PC-3 (cell line): ENCODE measurements at regions not wholly inside any gene's neighbourhood (a gene's known extent, or its start where the extent isn't known, plus 50 kb on each side); places are given as distances from the start of the nearest gene placed in this dataset.

Experiments
- ATAC-seq: fragments of 200-7000 bp; cut with Tn5 transposase; 2 replicates; pipeline ENCODE4 v1.9.1; 2020; ENCODE audit warnings: mild to moderate bottlenecking, moderate library complexity
- BruUV-seq: library from RNA; stranded (reverse); fragments of 400-500 nt; replicated peaks from 2 replicates; lab custom pipeline; 2021; lab: Mats Ljungman, UMichigan
- CTCF ChIA-PET: fragments of 300-600 bp; sonication (Branson Sonifier 250); formaldehyde crosslinking; loops from one replicate; lab custom pipeline; 2022; ENCODE audit warnings: antibody characterized with exemption; lab: Charles Lee
- POLR2A ChIA-PET: fragments of 300-600 bp; sonication (Branson Sonifier 250); formaldehyde crosslinking; loops from one replicate; lab custom pipeline; 2022; ENCODE audit warnings: antibody characterized with exemption; ENCODE audit not compliant: unreplicated experiment; lab: Charles Lee
- DNase-seq: peaks from one replicate; pipeline ENCODE4 v3.0.0-alpha.2; 2015
- H2AFZ ChIP-seq: fragments of 300-600 bp; sonication (generic); 2 replicates; pipeline ENCODE4 v1.6.0; 2016; ENCODE audit warnings: antibody characterized with exemption, low read length
- H3F3A ChIP-seq: fragments of 300-600 bp; sonication (generic); one replicate; pipeline ENCODE4 v1.6.0; 2017; ENCODE audit warnings: antibody characterized with exemption, low read length, control low read depth, mild to moderate bottlenecking; ENCODE audit not compliant: unreplicated experiment
- H3K27ac ChIP-seq: fragments of 300-600 bp; sonication (generic); 2 replicates; pipeline ENCODE4 v1.5.1; 2016; ENCODE audit warnings: mild to moderate bottlenecking, low read length
- H3K27me3 ChIP-seq: fragments of 300-600 bp; sonication (generic); 2 replicates; pipeline ENCODE4 v1.6.1; 2016; ENCODE audit warnings: low read length, mixed read lengths
- H3K36me3 ChIP-seq: fragments of 300-600 bp; sonication (generic); 2 replicates; pipeline ENCODE4 v1.6.1; 2016; ENCODE audit warnings: low read depth, mixed run types, low read length, mixed read lengths
- H3K4me1 ChIP-seq: fragments of 300-600 bp; sonication (generic); 2 replicates; pipeline ENCODE4 v1.5.1; 2016; ENCODE audit warnings: low read length; ENCODE audit not compliant: insufficient read depth
- H3K4me2 ChIP-seq: fragments of 300-600 bp; sonication (generic); 2 replicates; pipeline ENCODE4 v1.6.0; 2016; ENCODE audit warnings: low read length
- H3K4me3 ChIP-seq: fragments of 300-600 bp; sonication (generic); 2 replicates; pipeline ENCODE4 v1.5.1; 2016; ENCODE audit warnings: mild to moderate bottlenecking, low read length, mixed read lengths
- H3K79me2 ChIP-seq: fragments of 300-600 bp; sonication (generic); 2 replicates; pipeline ENCODE4 v1.6.1; 2017; ENCODE audit warnings: low read length, mixed read lengths
- H3K9ac ChIP-seq: fragments of 300-600 bp; sonication (generic); 2 replicates; pipeline ENCODE4 v1.6.0; 2016; ENCODE audit warnings: mild to moderate bottlenecking, low read length
- H3K9me2 ChIP-seq: fragments of 300-600 bp; sonication (generic); replicated peaks from 2 replicates; pipeline ENCODE4 v1.6.1; 2016; ENCODE audit warnings: mixed run types, low read length, mixed read lengths
- H3K9me3 ChIP-seq: fragments of 300-600 bp; sonication (generic); 2 replicates; pipeline ENCODE4 v1.6.1; 2016; ENCODE audit warnings: low read length, mixed read lengths
- H4K20me1 ChIP-seq: fragments of 300-600 bp; sonication (generic); 2 replicates; pipeline ENCODE4 v1.6.1; 2016; ENCODE audit warnings: low read length, mixed read lengths
- EZH2 ChIP-seq: fragments of 300-600 bp; sonication (generic); IDR thresholded peaks from one replicate; pipeline ENCODE4 v1.6.1; 2017; ENCODE audit warnings: antibody characterized with exemption, mild to moderate bottlenecking, low read length; ENCODE audit not compliant: unreplicated experiment
- EZH2phosphoT487 ChIP-seq: fragments of 300-600 bp; sonication (generic); IDR thresholded peaks from 2 replicates; pipeline ENCODE4 v1.6.1; 2018; ENCODE audit warnings: mild to moderate bottlenecking, antibody characterized with exemption, low read length, borderline replicate concordance
- intact Hi-C: fragments of 100-400 bp; cut with micrococcal nuclease; formaldehyde crosslinking; loops from 2 replicates; pipeline ENCODE4 v1.9.0; 2023
- TF ChIP-seq, protein P1 (sequence below): fragments of 300-600 bp; sonication (generic); conservative IDR thresholded peaks from 2 replicates; pipeline ENCODE4 v1.5.1; 2017; ENCODE audit warnings: antibody characterized with exemption, low read depth, mild to moderate bottlenecking, low read length

- Histone ChIP-seq H3F3A (peaks cover 9% of the 10 kb centered on the region), H3K9me2 (no peaks in the 10 kb centered on the region), H3K79me2 (no peaks in the 10 kb centered on the region), H3K9me3 (no peaks in the 10 kb centered on the region), H3K36me3 (no peaks in the 10 kb centered on the region), H3K27me3 (no peaks in the 10 kb centered on the region), H3K4me2 (no peak overlapping the region), H3K9ac (peak overlapping the region; percentile 68), H3K27ac (peak overlapping the region; percentile 100), H3K4me1 (peaks cover 79% of the 10 kb centered on the region), H3K4me3 (no peak overlapping the region), H4K20me1 (no peaks in the 10 kb centered on the region), H2AFZ (no peak overlapping the region)
- ChIA-PET CTCF (no interaction called here), POLR2A (no interaction called here)
- DNase-seq (no peak), ATAC-seq (no peak)
- BruUV-seq: no TSS peak
- TF ChIP-seq, protein P1, sequence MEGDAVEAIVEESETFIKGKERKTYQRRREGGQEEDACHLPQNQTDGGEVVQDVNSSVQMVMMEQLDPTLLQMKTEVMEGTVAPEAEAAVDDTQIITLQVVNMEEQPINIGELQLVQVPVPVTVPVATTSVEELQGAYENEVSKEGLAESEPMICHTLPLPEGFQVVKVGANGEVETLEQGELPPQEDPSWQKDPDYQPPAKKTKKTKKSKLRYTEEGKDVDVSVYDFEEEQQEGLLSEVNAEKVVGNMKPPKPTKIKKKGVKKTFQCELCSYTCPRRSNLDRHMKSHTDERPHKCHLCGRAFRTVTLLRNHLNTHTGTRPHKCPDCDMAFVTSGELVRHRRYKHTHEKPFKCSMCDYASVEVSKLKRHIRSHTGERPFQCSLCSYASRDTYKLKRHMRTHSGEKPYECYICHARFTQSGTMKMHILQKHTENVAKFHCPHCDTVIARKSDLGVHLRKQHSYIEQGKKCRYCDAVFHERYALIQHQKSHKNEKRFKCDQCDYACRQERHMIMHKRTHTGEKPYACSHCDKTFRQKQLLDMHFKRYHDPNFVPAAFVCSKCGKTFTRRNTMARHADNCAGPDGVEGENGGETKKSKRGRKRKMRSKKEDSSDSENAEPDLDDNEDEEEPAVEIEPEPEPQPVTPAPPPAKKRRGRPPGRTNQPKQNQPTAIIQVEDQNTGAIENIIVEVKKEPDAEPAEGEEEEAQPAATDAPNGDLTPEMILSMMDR: no peak
- TF ChIP-seq EZH2phosphoT487 (no peak), EZH2 (no peak)
- intact Hi-C loops: no loop called here
These were observed 170.5 kb downstream of the TOMM20 start for GRCh38 chr1:234958066-234958705.

- H3K4me3 ChIP-seq: no peak overlapping the region
- intact Hi-C loops: no loop called here
- no peaks in the 10 kb centered on the region for H3K79me2 ChIP-seq
- H3K27ac ChIP-seq: peak overlapping the region; percentile 100
- TF ChIP-seq EZH2phosphoT487 (no peak), EZH2 (no peak)
- TF ChIP-seq, protein P1: no peak
- ChIA-PET CTCF (interaction anchor here (0.6 kb wide), 1 partner anchor 177 kb away, joined by 6 read pairs; no protein-coding TSS in a partner anchor), POLR2A (interaction anchor here (0.5 to 0.6 kb wide), 2 partner anchors 32 to 164 kb away, joined by 5 to 9 read pairs; no protein-coding TSS in a partner anchor)
- H3F3A ChIP-seq: peaks cover 4% of the 10 kb centered on the region
- no peaks in the 10 kb centered on the region for H3K9me2 ChIP-seq
- H3K36me3 ChIP-seq: no peaks in the 10 kb centered on the region
- H3K9me3 ChIP-seq: no peaks in the 10 kb centered on the region
- H2AFZ ChIP-seq: no peak overlapping the region
- peaks cover 72% of the 10 kb centered on the region for H3K4me1 ChIP-seq
- no TSS peak for BruUV-seq
- ATAC-seq (peak; percentile 57), DNase-seq (peak; percentile 86)
- no peaks in the 10 kb centered on the region for H3K27me3 ChIP-seq
- H3K9ac ChIP-seq: peak overlapping the region; percentile 68
- peak overlapping the region; percentile 12 for H3K4me2 ChIP-seq
- no peaks in the 10 kb centered on the region for H4K20me1 ChIP-seq
These were observed 171.1 kb downstream of the TOMM20 start for GRCh38 chr1:234957330-234958065.
